HG03575 (cell line): ENCODE measurements at regions not wholly inside any gene's neighbourhood (a gene's known extent, or its start where the extent isn't known, plus 50 kb on each side); places are given as distances from the start of the nearest gene placed in this dataset.
"Not testable (repeated sequence)": the region's sequence is repeated elsewhere in the genome, so short reads cannot be mapped to it uniquely, and the experiment has no call there.

ENCODE experiments used
- ATAC-seq: cut with Tn5 transposase; IDR thresholded peaks from one replicate; pipeline ENCODE4 v1.9.1; 2021; ENCODE audit not compliant: unreplicated experiment, insufficient number of reproducible peaks, low FRiP score; ENCODE audit errors: extremely low read depth

- no peak for ATAC-seq
Observed at GRCh38 chr2:142320067-142320466, 189.3 kb upstream of the LRP1B start.

- ATAC-seq, result no peak
Observed at GRCh38 chr2:142316049-142316448, 185.2 kb upstream of the LRP1B start.

GRCh38 chr2:142315346-142315745 lies 184.5 kb upstream of the LRP1B start:
- no peak for ATAC-seq

GRCh38 chr2:142314164-142314563 lies 183.3 kb upstream of the LRP1B start:
- no peak for ATAC-seq

GRCh38 chr2:142310530-142310929 lies 179.7 kb upstream of the LRP1B start:
- ATAC-seq, result no peak

- no peak for ATAC-seq
Observed at GRCh38 chr2:142308744-142309143, 177.9 kb upstream of the LRP1B start.

GRCh38 chr2:142307616-142308115 lies 176.8 kb upstream of the LRP1B start:
- ATAC-seq, result no peak

GRCh38 chr2:142307086-142307485 lies 176.3 kb upstream of the LRP1B start:
- no peak for ATAC-seq

- no peak for ATAC-seq
Observed at GRCh38 chr2:142306131-142306530, 175.3 kb upstream of the LRP1B start.

- no peak for ATAC-seq
Observed at GRCh38 chr2:142300517-142300916, 169.7 kb upstream of the LRP1B start.

GRCh38 chr2:142299021-142299420 lies 168.2 kb upstream of the LRP1B start:
- ATAC-seq, result no peak

GRCh38 chr2:142294225-142294624 lies 163.4 kb upstream of the LRP1B start:
- no peak for ATAC-seq

GRCh38 chr2:142291969-142292368 lies 161.2 kb upstream of the LRP1B start:
- no peak for ATAC-seq

GRCh38 chr2:142290931-142291330 lies 160.1 kb upstream of the LRP1B start:
- ATAC-seq, result no peak

GRCh38 chr2:142286618-142287017 lies 155.8 kb upstream of the LRP1B start:
- ATAC-seq, result no peak

GRCh38 chr2:142285480-142285879 lies 154.7 kb upstream of the LRP1B start:
- ATAC-seq, result no peak

- ATAC-seq, result not testable (repeated sequence)
Observed at GRCh38 chr2:142284336-142284735, 153.5 kb upstream of the LRP1B start.

- no peak for ATAC-seq
Observed at GRCh38 chr2:142280831-142281230, 150.0 kb upstream of the LRP1B start.

- ATAC-seq, result no peak
Observed at GRCh38 chr2:142270990-142271389, 140.2 kb upstream of the LRP1B start.

GRCh38 chr2:142270291-142270690 lies 139.5 kb upstream of the LRP1B start:
- no peak for ATAC-seq

GRCh38 chr2:142259356-142259755 lies 128.5 kb upstream of the LRP1B start:
- no peak for ATAC-seq

- ATAC-seq, result no peak
Observed at GRCh38 chr2:142254031-142254430, 123.2 kb upstream of the LRP1B start.
